DND-41 (cell line): ENCODE measurements at regions not wholly inside any gene's neighbourhood (a gene's known extent, or its start where the extent isn't known, plus 50 kb on each side); places are given as distances from the start of the nearest gene placed in this dataset.

Source experiments
- EZH2 ChIP-seq: IDR thresholded peaks from 3 replicates; pipeline ENCODE4 v1.6.1; 2012; ENCODE audit warnings: borderline replicate concordance, low read depth, mild to moderate bottlenecking, moderate library complexity, low read length, inconsistent platforms; ENCODE audit not compliant: severe bottlenecking
- TF ChIP-seq, protein P1 (sequence below): IDR thresholded peaks from 2 replicates; pipeline ENCODE4 v1.5.1; 2012; ENCODE audit warnings: borderline replicate concordance, low read length, moderate library complexity, mild to moderate bottlenecking; ENCODE audit not compliant: poor library complexity, severe bottlenecking; ENCODE audit errors: extremely low read depth

DNA sequence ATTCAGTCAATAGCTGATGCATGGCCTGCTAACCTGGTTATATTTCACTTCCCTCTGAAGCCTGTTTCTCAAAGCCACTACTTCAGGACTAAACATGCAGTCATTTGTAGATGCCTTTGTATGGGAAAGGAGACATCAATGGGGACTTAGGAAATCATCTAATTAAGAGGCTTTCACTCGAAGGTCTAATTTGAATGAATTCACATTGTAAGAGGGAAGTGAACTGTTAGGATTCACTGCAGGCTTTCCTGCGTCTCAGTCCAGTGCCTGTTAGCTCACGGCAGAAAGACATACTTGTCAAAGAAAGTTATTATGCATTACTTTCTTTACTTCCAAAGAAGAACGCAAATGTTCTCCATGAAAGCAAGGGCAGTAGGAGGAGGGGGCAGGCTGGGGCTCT lies 50.6 kb upstream of the CDK20 start:
- TF ChIP-seq, protein P1, sequence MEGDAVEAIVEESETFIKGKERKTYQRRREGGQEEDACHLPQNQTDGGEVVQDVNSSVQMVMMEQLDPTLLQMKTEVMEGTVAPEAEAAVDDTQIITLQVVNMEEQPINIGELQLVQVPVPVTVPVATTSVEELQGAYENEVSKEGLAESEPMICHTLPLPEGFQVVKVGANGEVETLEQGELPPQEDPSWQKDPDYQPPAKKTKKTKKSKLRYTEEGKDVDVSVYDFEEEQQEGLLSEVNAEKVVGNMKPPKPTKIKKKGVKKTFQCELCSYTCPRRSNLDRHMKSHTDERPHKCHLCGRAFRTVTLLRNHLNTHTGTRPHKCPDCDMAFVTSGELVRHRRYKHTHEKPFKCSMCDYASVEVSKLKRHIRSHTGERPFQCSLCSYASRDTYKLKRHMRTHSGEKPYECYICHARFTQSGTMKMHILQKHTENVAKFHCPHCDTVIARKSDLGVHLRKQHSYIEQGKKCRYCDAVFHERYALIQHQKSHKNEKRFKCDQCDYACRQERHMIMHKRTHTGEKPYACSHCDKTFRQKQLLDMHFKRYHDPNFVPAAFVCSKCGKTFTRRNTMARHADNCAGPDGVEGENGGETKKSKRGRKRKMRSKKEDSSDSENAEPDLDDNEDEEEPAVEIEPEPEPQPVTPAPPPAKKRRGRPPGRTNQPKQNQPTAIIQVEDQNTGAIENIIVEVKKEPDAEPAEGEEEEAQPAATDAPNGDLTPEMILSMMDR: no peak
- TF ChIP-seq EZH2: no peak
